ENCODE measurements at regions not wholly inside any gene's neighbourhood (a gene's known extent, or its start where the extent isn't known, plus 50 kb on each side); places are given as distances from the start of the nearest gene placed in this dataset.

DNA sequence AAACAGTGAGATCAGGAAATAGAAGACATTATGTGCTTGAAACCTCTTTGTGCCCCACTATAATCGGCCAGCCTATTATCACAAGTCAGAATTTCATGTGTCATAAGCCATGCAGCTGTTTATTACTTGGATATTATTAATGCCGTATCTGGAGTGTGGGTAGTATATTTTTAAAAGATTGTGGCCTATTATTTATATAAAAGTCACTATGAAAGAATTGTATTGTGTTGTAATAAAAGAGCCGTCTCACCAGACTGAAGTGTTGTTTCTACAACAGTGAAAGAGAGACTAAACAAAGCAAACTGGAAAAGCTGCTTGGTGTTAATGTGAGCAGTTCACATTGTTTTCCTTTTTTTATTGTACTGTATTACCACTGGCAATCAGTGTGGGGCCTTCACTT, 449.1 kb downstream of the PSAT1 start:
- TF ChIP-seq, protein P1, sequence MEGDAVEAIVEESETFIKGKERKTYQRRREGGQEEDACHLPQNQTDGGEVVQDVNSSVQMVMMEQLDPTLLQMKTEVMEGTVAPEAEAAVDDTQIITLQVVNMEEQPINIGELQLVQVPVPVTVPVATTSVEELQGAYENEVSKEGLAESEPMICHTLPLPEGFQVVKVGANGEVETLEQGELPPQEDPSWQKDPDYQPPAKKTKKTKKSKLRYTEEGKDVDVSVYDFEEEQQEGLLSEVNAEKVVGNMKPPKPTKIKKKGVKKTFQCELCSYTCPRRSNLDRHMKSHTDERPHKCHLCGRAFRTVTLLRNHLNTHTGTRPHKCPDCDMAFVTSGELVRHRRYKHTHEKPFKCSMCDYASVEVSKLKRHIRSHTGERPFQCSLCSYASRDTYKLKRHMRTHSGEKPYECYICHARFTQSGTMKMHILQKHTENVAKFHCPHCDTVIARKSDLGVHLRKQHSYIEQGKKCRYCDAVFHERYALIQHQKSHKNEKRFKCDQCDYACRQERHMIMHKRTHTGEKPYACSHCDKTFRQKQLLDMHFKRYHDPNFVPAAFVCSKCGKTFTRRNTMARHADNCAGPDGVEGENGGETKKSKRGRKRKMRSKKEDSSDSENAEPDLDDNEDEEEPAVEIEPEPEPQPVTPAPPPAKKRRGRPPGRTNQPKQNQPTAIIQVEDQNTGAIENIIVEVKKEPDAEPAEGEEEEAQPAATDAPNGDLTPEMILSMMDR (conservative IDR thresholded peaks at IDR 0.05; ENCODE audit: low read depth, low read length): no peak
- no peak for TF ChIP-seq EZH2 (IDR thresholded peaks at IDR 0.05; ENCODE audit: borderline replicate concordance, low read depth, low read length, poor library complexity, severe bottlenecking)

Measured in A673 (cell line).